Endothelial cell of umbilical vein (primary cell): ENCODE measurements at regions not wholly inside any gene's neighbourhood (a gene's known extent, or its start where the extent isn't known, plus 50 kb on each side); places are given as distances from the start of the nearest gene placed in this dataset.

ENCODE experiments used
- BruUV-seq: library from RNA; stranded (reverse); fragments of 400-500 nt; replicated peaks from 2 replicates; lab custom pipeline; 2021; lab: Mats Ljungman, UMichigan
- CTCF ChIA-PET: fragments of 300-600, 350-600 bp; sonication (Branson Sonifier 250); formaldehyde crosslinking; loops from one replicate; lab custom pipeline; 2021; ENCODE audit warnings: antibody characterized with exemption, inconsistent platforms; lab: Charles Lee
- POLR2A ChIA-PET: fragments of 300-600, 350-600 bp; sonication (Branson Sonifier 250); formaldehyde crosslinking; loops from one replicate; lab custom pipeline; 2021; ENCODE audit warnings: antibody characterized with exemption, inconsistent platforms; lab: Charles Lee
- DNase-seq: peaks from one replicate; pipeline ENCODE4 v3.0.0-alpha.2; 2011; ENCODE audit warnings: low read depth, low spot score
- FAIRE-seq: peaks from 2 replicates; lab custom pipeline; 2011; peaks lifted over from hg19 to GRCh38; lab: Jason Lieb, UNC
- H2AFZ ChIP-seq: 2 replicates; pipeline ENCODE4 v1.6.0; 2012; ENCODE audit warnings: low read depth, low read length, control low read depth, inconsistent platforms
- H3K27ac ChIP-seq: 2 replicates; pipeline ENCODE4 v1.5.1; 2011; ENCODE audit warnings: low read depth, mild to moderate bottlenecking, control low read depth, low read length, moderate library complexity; ENCODE audit not compliant: insufficient read depth
- H3K27me3 ChIP-seq, 2 experiments: 2 replicates each; pipeline versions ENCODE4 v1.6.0 to v1.6.1; 2011; ENCODE audit warnings: low read length in 2 of 2, mixed read lengths in 1 of 2; ENCODE audit not compliant: control insufficient read depth in 2 of 2, insufficient read depth in 2 of 2
- H3K36me3 ChIP-seq, 2 experiments: 2 replicates in 1 of 2; 3 replicates in 1 of 2; pipeline ENCODE4 v1.5.1; 2011; ENCODE audit warnings: low read length in 2 of 2, mild to moderate bottlenecking in 1 of 2, moderate library complexity in 1 of 2; ENCODE audit not compliant: control insufficient read depth in 2 of 2, insufficient read depth in 2 of 2; ENCODE audit errors: extremely low read depth in 1 of 2
- H3K4me1 ChIP-seq: 3 replicates; pipeline ENCODE4 v1.5.1; 2011; ENCODE audit warnings: mild to moderate bottlenecking, low read length; ENCODE audit not compliant: control insufficient read depth, insufficient read depth; ENCODE audit errors: extremely low read depth
- H3K4me2 ChIP-seq: 2 replicates; pipeline ENCODE4 v1.6.1; 2011; ENCODE audit warnings: low read length, control low read depth, mixed read lengths; ENCODE audit not compliant: insufficient read depth
- H3K4me3 ChIP-seq, 3 experiments: fragments of 200-600 bp in 1 of 3; sonication (generic), shearing (Covaris generic) in 1 of 3; replicated peaks in 1 of 3; 2 replicates each; pipeline ENCODE4 v1.5.1; 2011 to 2016; ENCODE audit warnings: control low read depth in 3 of 3, low read length in 3 of 3, mild to moderate bottlenecking in 2 of 3, inconsistent platforms in 1 of 3, low read depth in 1 of 3, moderate library complexity in 1 of 3; ENCODE audit not compliant: insufficient read depth in 1 of 3
- H3K79me2 ChIP-seq: 2 replicates; pipeline ENCODE4 v1.6.0; 2012; ENCODE audit warnings: low read length, inconsistent platforms; ENCODE audit not compliant: control insufficient read depth, insufficient read depth
- H3K9ac ChIP-seq: replicated peaks from 2 replicates; pipeline ENCODE3; 2011; ENCODE audit warnings: low read length, control low read depth; ENCODE audit not compliant: insufficient read depth; ENCODE audit errors: extremely low read depth
- H3K9me1 ChIP-seq: replicated peaks from 3 replicates; pipeline ENCODE4 v1.6.0; 2011; ENCODE audit warnings: mild to moderate bottlenecking, low read length; ENCODE audit not compliant: control insufficient read depth, insufficient read depth; ENCODE audit errors: extremely low read depth
- H3K9me3 ChIP-seq: replicated peaks from 2 replicates; pipeline ENCODE4 v1.5.1; 2012; ENCODE audit warnings: low read length, inconsistent platforms; ENCODE audit not compliant: control insufficient read depth, insufficient read depth
- H4K20me1 ChIP-seq: replicated peaks from 2 replicates; pipeline ENCODE3; 2011; ENCODE audit warnings: mild to moderate bottlenecking, low read length; ENCODE audit not compliant: control insufficient read depth, insufficient read depth; ENCODE audit errors: extremely low read depth
- EZH2 ChIP-seq: IDR thresholded peaks from 2 replicates; pipeline ENCODE4 v1.6.1; 2012; ENCODE audit warnings: borderline replicate concordance, low read depth, mild to moderate bottlenecking, moderate library complexity, low read length, inconsistent platforms; ENCODE audit not compliant: severe bottlenecking
- FOS ChIP-seq: IDR thresholded peaks from 2 replicates; pipeline ENCODE4 v1.6.1; 2011; ENCODE audit warnings: mild to moderate bottlenecking, low read length, moderate library complexity, borderline replicate concordance; ENCODE audit not compliant: insufficient read depth
- GATA2 ChIP-seq: IDR thresholded peaks from 2 replicates; pipeline ENCODE4 v1.7.0; 2011; ENCODE audit warnings: low read depth, mild to moderate bottlenecking, moderate library complexity, mixed read lengths, low read length; ENCODE audit not compliant: insufficient read length, insufficient read depth
- JUN ChIP-seq: IDR thresholded peaks from 2 replicates; pipeline ENCODE4 v1.6.1; 2011; ENCODE audit warnings: borderline replicate concordance, low read depth; ENCODE audit not compliant: insufficient read length, insufficient read depth
- MYC ChIP-seq: IDR thresholded peaks from one replicate; pipeline ENCODE4 v1.6.1; 2011; ENCODE audit warnings: mild to moderate bottlenecking, low read depth, low read length
- POLR2A ChIP-seq: IDR thresholded peaks from 2 replicates; pipeline ENCODE4 v1.6.1; 2012; ENCODE audit warnings: low read depth, mild to moderate bottlenecking, control low read depth, low read length
- POLR2AphosphoS5 ChIP-seq: IDR thresholded peaks from 2 replicates; pipeline ENCODE4 v1.6.1; 2012; ENCODE audit warnings: low read depth, mild to moderate bottlenecking, control low read depth, low read length, moderate library complexity; ENCODE audit not compliant: insufficient read depth
- dilution Hi-C: fragments of 300-500 bp; cut with MboI; formaldehyde crosslinking; loops from one replicate; pipeline ENCODE4 v1.15.0; 2019; ENCODE audit warnings: low sequenced_read_pairs; ENCODE audit not compliant: extremely low pct_ligation_motif_present
- intact Hi-C: fragments of 100-400 bp; cut with micrococcal nuclease; formaldehyde crosslinking; loops from one replicate; pipeline ENCODE4 v1.10.0; 2022
- TF ChIP-seq, protein P1 (sequence below): IDR thresholded peaks from 2 replicates; pipeline ENCODE4 v1.6.1; 2011; ENCODE audit not compliant: insufficient read depth, insufficient read length
- TF ChIP-seq, protein P2 (sequence below), 2 donors: IDR thresholded peaks; 1 replicate in 1 of 2; 2 replicates in 1 of 2; pipeline ENCODE4 v1.5.1; 2011; ENCODE audit warnings: low read length in 2 of 2, mild to moderate bottlenecking in 2 of 2, moderate library complexity in 2 of 2, control low read depth in 1 of 2, inconsistent platforms in 1 of 2, low read depth in 1 of 2; ENCODE audit not compliant: insufficient read depth in 1 of 2; ENCODE audit errors: extremely low read depth in 1 of 2

DNA sequence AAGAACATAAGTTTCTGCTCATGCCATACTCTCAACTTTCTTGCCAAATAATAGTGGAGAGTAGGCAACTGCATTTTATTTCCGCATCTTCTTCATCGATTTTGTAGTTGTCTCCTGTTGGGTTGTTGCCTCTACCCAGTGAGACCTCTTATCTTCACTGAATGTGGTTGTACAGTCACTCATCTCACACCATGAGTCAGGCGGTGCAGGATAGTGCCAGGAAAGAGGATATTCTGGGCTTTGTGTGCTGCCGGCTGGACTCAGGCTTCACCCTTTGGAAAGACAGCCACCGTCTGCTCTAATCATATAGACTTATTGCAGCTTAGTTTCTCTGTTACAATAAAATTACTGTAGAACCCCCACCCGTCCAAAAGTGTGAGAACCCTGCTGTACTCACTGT, 154.3 kb upstream of the USP24 start:
- DNase-seq (no peak), FAIRE-seq (no peak)
- dilution Hi-C loops: no loop called here
- intact Hi-C loops: no loop called here
- H3K4me3 ChIP-seq: no peak overlapping the region
- no peak overlapping the region for H2AFZ ChIP-seq
- H3K4me2 ChIP-seq: no peak overlapping the region
- CTCF ChIA-PET: interaction anchor here (1.4 to 1.7 kb wide), 2 partner anchors 9 to 1215 kb away, joined by 6 read pairs; no protein-coding TSS in a partner anchor
- H3K36me3 ChIP-seq: no peaks in the 10 kb centered on the region
- H3K9me3 ChIP-seq: no peaks in the 10 kb centered on the region
- no peaks in the 10 kb centered on the region for H3K4me1 ChIP-seq
- H3K9me1 ChIP-seq: no peaks in the 10 kb centered on the region
- TF ChIP-seq EZH2: no peak
- no peak for TF ChIP-seq GATA2
- no peak for TF ChIP-seq POLR2AphosphoS5
- TF ChIP-seq, protein P1, sequence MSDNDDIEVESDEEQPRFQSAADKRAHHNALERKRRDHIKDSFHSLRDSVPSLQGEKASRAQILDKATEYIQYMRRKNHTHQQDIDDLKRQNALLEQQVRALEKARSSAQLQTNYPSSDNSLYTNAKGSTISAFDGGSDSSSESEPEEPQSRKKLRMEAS: no peak
- H3K27me3 ChIP-seq: no peaks in the 10 kb centered on the region
- no TSS peak for BruUV-seq
- H3K9ac ChIP-seq: no peak overlapping the region
- H4K20me1 ChIP-seq: no peaks in the 10 kb centered on the region
- POLR2A ChIA-PET: no interaction called here
- H3K79me2 ChIP-seq: no peaks in the 10 kb centered on the region
- H3K27ac ChIP-seq: no peak overlapping the region

DNA sequence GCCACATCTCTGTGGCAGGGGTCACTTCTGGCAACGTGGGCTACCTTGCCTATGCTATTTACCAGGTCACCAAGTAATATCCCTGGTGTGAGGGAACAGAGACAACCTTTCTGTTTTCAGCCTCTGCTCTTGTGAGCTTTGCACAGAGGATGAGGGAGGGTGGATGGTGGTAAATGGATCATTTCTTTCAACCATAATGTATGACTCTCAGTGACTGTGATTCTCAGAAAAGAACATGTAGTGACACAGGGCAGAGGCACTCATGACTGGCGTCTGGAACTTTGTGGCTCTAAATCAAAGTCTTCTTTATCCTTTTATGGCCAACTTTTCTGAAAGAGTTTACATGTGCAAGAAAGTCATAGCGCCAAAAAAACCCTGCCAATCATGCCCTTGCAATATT, 153.5 kb upstream of the USP24 start:
- no peaks in the 10 kb centered on the region for H3K9me1 ChIP-seq
- H2AFZ ChIP-seq: no peak overlapping the region
- H3K27me3 ChIP-seq: no peaks in the 10 kb centered on the region
- no peak overlapping the region for H3K27ac ChIP-seq
- intact Hi-C loops (no loop called here), dilution Hi-C loops (no loop called here)
- no peak overlapping the region for H3K4me2 ChIP-seq
- BruUV-seq: no TSS peak
- no peak overlapping the region for H3K4me3 ChIP-seq
- DNase-seq (no peak), FAIRE-seq (no peak)
- no peak overlapping the region for H3K9ac ChIP-seq
- H3K9me3 ChIP-seq: no peaks in the 10 kb centered on the region
- H4K20me1 ChIP-seq: no peaks in the 10 kb centered on the region
- no peaks in the 10 kb centered on the region for H3K36me3 ChIP-seq
- TF ChIP-seq GATA2 (no peak), POLR2AphosphoS5 (no peak), EZH2 (no peak), FOS (no peak), POLR2A (no peak), JUN (no peak), MYC (no peak)
- TF ChIP-seq, protein P2, sequence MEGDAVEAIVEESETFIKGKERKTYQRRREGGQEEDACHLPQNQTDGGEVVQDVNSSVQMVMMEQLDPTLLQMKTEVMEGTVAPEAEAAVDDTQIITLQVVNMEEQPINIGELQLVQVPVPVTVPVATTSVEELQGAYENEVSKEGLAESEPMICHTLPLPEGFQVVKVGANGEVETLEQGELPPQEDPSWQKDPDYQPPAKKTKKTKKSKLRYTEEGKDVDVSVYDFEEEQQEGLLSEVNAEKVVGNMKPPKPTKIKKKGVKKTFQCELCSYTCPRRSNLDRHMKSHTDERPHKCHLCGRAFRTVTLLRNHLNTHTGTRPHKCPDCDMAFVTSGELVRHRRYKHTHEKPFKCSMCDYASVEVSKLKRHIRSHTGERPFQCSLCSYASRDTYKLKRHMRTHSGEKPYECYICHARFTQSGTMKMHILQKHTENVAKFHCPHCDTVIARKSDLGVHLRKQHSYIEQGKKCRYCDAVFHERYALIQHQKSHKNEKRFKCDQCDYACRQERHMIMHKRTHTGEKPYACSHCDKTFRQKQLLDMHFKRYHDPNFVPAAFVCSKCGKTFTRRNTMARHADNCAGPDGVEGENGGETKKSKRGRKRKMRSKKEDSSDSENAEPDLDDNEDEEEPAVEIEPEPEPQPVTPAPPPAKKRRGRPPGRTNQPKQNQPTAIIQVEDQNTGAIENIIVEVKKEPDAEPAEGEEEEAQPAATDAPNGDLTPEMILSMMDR (IDR thresholded peaks at IDR 0.05; ENCODE audit: extremely low read depth in 1 of 2, insufficient read depth in 1 of 2, low read depth in 1 of 2, low read length in 2 of 2): no peak
- TF ChIP-seq, protein P1: no peak
- POLR2A ChIA-PET: no interaction called here
- CTCF ChIA-PET: no interaction called here
- no peaks in the 10 kb centered on the region for H3K4me1 ChIP-seq
- no peaks in the 10 kb centered on the region for H3K79me2 ChIP-seq
